GM19452 (cell line): ENCODE measurements at regions not wholly inside any gene's neighbourhood (a gene's known extent, or its start where the extent isn't known, plus 50 kb on each side); places are given as distances from the start of the nearest gene placed in this dataset.
A peak's percentile ranks its signal among the peaks of the same experiment; 100 is the strongest.

Source experiments
- ATAC-seq: cut with Tn5 transposase; IDR thresholded peaks from one replicate; pipeline ENCODE4 v1.9.1; 2021; ENCODE audit not compliant: unreplicated experiment

DNA sequence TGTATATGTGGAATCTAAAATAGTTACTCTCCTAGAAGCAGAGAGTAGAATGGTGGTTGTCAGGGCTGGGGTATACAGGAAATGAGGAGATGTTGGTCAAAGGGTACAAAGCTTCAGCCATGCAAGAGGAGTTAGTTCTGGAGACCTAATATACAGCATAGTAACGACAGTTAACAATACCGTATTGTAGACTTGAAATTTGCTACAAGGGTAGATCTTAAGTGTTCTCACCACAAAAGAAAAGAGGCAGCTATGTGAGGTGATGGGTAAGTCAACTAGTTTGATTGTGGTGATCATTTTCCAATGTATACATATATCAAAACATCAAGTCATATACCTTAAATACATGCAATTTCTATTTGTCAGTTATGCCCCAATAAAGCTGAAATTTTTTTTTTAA, 98.2 kb upstream of the CYP1B1 start:
- no peak for ATAC-seq

DNA sequence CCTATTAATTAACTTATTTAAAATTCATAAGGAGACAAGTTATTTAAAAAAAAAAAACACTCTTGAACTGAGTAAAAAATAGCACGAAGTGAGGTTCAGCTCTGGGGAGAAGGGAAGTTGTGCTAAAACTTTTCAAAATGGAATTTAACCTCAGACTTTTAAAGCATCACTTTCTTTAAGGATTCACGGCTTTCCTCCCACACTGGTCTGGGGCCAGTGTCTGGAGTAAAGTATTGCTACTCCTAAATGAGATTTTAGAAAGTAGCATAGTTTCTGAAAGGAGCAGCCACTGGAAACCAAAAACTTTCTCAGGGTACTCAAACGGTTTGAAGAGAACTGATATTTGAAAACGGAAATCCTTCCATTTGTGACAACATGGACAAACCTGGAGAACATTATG, 97.7 kb upstream of the CYP1B1 start:
- no peak for ATAC-seq

DNA sequence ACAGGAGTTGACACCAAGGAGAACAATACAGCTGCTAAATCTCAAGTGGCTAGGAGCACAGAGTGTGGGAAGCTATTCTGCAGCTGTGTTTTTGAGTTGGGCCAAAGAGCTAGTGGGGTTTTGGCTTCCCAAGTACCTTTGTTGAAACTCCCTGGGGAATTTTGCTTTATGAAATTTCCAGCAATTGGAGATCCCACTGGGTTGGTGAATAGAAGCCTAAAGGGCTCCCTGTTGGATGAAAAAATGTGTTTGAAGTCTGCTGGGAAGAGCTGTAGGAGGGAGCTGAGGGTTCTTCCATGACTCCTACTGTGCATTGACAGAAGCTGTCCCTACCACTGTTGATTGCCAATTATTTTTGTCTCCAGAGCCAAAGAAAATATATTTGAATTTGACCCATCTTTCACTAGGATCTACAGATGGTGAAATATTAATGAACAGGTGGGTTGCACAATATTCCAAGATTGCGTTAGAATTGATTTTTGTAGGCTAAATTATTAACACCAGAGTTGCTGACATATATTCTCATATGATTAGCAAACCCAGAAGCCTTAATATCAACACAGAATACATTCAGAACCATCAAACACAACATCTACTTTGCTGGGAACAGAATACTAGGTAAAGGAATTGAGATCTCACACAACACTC, 95.4 kb upstream of the CYP1B1 start:
- no peak for ATAC-seq

DNA sequence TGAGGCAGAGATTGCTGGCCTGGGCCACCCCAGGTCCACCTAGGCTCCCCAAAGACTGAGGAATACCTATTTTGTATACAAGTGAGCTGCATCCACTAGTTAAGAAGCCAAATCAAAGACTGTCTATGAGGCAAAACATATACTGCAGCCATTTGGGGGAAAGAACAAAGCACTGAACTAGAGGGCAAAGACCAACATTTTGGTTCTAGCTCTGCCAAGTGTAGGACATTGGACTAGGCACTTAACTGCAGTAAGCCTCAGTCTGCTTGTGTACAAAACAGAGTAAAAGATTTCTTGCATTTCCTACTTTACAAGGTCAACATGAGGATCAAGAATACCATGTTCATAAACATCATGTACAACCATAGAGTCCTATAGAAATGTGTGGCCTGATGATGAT, 94.8 kb upstream of the CYP1B1 start:
- no peak for ATAC-seq

DNA sequence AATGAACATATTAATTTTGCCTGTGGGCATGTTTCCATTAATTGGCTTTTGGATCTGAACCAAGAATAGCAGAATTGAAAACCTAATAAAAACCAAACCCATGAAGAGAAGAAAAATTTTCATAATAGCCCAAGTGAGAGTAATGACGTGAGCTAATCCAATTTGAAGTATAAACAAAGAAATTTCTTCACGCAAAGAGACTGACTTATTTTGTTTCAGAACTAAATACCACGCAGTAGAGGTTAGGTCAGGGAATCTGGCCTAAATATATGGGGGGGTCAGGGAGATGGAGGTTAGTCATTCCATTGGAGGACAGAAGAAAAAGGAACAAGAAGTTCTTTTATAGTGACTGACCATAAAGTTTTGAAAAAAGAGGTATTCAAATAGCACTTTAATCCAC, 94.1 kb upstream of the CYP1B1 start:
- no peak for ATAC-seq

DNA sequence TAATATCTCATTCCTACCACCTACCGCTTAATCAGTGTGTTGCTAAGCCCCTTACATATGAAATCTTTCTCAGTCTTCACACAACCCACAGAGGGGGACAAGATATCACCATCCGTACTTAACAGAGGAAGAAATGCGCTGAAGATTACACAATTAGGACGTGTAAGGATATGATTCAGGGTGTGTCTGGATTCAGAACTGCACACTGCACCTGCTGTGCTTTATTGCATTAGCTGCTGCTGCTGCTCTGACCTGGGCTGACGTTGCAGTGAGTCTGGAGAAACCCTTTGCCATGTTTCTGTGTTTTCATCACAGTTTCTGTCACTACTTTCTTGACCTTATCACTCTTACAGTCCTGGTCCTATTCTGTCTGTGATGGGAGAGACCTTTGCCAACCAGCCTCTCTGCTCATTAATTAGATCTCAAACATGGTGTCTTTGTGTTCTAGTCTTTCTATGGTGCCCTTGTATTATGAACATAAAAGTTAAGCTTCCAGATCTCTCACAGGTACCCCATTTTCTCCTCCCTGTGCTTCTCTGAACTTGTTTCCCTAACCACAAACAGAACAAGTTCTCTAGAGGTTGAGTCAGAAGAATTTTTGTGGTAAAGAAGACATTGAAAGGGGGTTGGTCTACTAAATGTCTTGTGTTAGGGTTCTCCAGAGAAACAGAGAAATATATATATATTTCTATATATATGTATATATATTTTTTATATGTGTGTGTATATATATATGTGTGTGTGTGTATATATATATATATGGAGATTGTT, 92.9 kb upstream of the CYP1B1 start:
- no peak for ATAC-seq

DNA sequence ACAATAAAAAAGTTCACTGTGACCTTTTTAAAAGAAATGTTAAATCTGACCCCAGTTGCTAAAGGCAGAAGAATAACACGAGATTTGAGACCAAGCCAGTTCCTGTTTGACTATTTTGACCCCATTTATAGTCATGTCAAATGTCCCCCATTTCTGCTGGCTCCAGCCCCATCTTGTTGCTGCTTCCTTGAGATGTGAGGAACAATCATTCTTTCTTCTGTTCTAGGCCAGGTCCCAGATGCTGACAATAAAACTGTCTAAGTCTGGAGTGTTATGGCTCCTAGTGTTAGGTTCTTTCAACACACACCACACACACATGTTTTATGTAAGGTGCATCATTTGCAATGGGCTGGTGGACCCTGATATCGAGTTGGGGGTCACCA, 92.0 kb upstream of the CYP1B1 start:
- no peak for ATAC-seq

DNA sequence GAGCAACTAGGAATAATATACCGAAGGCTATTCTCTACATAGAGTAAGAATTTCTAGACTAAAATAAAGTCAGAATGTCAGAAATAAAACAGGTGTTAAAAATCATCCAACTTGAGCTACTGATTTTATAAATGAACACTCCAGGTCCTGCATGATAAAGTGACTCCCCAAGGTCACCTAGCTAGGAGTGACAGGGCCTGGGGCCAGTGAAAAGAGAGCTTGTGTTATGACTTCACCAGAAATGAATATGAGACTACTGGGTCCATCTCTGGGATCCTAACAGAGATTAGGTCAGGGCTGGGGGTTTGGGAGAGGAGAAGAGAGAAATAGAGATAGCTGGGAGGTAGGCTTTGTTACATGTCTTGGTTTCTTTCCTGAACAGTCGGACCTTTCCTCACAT, 89.7 kb upstream of the CYP1B1 start:
- ATAC-seq: no peak

DNA sequence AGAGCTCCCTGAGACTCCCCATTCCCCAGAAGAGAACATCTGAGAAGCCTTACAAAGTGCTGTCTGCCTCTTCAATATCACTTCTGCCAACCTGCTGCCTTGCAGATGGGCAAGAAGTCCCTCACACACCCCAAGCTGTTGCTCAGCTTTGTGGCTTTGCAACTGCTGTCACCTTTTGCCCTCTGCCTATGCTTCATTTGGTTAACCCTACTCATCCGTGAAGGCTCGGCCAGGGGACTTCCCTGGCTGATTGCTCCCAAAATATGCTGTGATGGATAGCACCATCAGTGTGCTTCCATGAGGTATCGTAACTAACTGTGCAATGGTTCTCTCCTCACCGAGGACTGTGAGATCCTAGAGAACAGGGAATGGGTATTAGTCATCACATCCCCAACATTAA, 88.9 kb upstream of the CYP1B1 start:
- ATAC-seq: peak; percentile 86

DNA sequence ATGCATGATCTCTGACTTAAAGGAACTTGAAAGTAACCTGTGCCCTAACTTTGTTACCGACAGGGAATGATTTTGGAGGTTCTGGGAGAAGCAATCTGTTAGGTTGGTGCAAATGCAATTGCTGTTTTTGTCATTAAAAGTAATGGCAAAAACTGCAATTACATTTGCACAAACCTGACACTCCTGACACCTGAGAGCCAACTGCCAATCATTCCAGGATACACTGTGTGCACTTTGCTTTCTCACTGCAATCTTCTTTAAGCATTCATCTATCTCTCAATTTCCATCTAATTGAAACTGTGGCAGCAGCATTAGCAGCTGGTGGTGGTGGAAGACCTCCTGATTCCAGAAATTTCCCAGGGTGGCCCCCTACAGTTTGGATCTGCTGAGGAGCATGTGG, 87.6 kb upstream of the CYP1B1 start:
- ATAC-seq: no peak

DNA sequence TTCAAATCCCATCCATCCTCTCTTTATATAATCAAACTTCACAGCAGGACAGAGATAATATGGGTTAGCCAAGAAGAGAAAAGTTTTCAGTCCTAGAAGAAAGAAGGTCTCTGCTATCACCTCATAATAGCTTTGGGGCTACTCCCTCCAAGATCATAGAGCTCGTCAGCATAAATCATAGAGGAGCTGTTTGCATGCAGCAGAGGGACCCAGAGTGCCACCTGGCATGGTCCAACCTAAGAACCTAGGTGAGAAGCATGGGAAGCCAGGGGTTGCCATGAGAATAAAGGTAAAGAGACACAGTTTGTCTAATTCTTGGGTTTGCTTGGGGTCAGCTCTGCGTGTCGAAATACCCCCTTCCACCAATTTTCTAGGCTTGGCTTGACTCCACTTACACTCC, 87.1 kb upstream of the CYP1B1 start:
- ATAC-seq: no peak

DNA sequence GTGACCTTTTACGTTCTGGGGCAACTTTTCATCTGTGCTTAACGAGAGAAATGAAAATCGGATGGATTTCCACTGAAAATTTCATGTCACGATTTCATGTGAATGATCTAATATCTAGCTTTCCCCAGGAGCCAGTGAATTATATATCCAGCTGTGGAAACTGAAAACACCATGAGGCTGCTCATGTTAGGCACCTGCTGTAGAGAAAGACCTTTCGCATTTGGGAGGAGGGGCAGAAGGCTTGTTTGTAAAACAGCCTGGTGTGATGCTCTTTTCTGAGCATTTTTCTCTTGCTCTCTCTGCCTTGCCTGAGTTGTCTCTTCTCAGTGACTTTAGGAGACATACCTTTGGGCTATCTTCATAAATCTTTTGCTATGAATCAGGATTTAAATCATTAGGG, 84.6 kb upstream of the CYP1B1 start:
- ATAC-seq: no peak

DNA sequence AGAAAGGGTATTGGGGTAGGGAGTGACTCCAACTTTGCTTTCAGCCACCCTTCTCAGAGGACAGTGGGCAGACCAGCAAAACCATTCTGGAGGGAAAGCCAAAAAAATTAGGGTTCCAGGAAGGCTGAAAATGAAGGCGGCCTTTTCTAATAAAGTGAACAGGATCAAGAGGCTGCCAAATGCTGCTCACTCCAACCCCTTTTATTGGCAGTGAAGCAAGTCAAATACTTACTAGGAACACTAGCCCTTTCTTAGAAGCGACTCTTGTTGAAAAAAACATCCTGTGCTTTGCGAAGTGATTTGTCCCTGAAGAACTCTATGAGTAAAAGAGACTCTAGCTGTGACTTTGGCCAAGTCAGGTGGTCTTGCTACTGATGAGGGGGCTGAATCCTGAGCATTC, 83.6 kb upstream of the CYP1B1 start:
- no peak for ATAC-seq

DNA sequence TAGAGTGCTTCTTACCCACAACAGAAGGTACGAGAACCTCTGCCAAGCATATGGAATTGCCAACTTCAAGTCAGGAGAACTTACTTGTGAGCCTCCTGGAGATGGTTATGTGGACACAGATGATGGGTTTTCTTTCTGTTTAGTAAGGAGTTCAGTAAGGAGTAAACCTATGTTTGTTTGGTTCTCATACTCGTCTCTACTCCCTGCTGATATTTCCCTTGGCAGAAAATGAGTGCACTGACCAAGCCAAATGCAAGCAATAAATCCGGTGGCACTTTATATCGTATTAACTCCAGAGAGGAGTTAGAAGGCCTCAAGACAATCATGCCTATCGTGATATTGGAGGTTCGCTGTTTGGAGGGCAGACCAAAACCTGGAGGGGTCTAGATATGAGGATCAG, 83.2 kb upstream of the CYP1B1 start:
- no peak for ATAC-seq

DNA sequence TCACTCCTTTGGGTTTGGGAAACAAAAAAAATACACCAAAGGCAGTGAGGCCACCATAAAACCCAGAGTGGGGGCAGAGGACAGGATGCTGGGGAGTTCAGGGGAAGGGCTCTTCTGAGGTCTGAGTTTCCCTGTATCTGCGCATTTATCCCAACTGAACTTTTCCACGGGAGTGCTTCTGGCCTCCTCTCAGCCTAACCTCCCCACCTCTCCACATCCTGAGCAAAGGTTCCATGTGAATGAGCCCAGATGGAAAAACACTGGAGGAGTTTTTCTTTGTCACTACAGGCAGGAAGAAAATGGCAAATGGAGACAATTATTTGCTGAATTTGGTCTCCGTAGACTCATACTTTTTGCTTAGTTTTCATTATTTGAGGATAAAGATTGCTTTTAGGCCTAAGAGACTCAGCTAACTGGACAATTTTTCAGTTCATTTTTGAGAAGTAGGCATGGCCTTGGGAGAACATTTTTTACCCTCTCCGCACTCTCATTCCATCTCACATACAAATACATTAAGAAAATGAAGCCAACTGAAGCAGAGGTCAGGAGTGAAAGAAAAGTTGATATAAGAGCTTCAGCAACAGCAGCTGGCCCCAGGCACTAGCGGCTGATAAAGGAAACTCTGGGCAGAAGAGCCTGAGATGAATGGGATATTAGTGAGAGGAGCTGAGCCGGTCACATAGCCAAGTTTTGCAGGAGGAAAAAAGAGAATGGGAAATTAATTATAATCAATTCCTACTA, 82.6 kb upstream of the CYP1B1 start:
- ATAC-seq: no peak

DNA sequence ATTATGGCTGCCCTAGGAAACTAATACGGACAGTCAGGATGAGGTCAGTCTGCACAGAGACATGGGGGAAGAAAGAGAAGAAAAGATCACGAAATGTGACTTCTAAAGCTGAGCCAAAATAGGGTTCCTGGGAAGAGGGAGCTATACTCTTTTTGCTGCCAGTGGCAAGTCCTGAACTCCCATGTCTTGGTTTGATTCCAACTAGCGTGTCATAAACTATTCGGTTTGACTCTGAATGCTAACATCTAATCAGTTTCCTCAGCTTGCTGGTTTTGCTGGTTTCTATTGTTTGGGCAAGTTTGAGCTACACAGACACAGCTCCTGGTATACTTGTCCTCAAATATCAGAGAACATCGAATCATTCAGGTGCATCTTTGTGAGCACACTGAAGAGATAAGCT, 80.5 kb upstream of the CYP1B1 start:
- no peak for ATAC-seq

DNA sequence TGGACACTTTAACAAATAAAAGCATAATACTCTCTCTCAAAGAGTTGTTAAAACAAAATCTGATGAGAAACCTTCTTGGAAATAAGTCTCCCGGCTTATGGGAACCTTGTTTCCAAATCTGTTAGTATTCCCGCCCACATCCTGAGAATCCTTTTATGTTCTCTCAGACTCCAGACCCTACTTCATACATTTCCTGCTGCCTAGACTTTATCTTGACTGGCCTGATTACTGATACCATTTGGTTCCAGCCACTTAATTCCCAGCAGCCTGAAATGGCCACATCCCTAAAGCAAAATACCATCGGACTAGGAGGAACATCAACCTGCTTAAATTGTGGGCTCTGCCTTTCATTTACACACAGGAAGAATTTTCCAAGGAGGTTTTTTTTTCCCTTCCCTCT, 79.1 kb upstream of the CYP1B1 start:
- no peak for ATAC-seq

DNA sequence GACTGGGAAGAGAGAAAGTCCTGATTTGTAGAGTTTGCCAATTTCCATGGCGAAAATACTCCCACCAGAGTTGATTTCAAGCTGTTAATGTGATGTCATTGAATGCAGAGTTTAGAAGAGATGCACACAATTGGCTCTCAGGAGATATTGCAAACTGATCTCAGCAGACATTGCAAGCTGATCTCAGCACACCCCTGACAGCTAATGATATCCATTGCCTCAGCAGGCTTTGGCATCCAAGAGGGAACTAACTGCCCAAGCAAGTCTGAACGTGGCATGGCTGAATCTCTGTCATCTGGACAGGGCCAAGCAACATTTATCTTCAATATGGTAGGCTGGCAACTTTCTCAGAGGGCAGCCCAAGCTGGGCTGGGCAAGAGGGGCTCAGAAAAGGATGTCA, 78.4 kb upstream of the CYP1B1 start:
- no peak for ATAC-seq

DNA sequence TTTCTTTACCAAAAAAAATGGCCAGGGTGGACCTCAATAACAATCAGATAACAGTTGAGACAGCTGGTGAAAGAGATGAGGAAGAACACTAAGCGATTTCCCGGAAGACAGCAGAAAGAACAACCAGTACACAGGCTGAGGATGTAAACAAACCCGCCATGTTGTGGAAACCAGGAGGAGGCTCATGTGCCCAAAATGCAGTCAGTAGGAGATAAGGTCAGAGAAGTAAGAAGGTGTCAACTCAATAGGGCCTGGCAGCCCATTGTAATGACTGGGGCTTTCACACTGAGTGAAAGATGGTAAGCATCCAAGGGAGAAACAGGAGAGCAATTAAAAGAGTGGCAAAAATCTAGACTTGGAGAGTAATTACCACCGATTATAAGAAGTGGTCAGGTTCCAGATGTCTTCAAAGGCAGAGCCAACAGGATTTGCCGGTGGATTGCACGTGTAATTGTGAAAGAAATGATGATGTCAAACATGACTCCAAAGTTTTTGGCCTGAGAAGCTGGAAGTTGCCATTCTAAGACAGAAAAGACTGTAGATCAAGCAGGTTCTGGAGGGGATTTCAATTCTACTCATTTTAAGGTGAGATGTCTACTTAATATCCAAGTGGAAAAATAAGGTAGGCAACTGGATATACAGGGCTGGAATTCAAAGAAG, 77.7 kb upstream of the CYP1B1 start:
- no peak for ATAC-seq

DNA sequence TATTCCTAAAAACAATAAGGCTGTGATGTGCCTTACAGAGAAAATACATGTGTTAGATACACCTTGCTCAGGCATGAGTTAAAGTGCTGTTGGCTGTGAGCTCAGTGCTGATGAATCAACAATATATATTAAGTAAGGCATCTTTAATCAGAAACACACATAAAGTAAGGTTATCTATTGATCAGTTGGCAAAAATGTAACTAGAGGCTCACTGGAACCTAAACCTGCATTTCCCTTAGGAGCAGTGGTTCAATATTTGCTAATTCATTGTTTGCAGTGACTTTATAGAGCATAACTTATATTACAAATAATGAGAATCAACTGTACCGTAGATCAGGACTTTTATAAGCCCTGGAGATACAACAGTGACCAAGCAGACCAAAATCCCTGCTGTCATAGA, 77.0 kb upstream of the CYP1B1 start:
- ATAC-seq: no peak

DNA sequence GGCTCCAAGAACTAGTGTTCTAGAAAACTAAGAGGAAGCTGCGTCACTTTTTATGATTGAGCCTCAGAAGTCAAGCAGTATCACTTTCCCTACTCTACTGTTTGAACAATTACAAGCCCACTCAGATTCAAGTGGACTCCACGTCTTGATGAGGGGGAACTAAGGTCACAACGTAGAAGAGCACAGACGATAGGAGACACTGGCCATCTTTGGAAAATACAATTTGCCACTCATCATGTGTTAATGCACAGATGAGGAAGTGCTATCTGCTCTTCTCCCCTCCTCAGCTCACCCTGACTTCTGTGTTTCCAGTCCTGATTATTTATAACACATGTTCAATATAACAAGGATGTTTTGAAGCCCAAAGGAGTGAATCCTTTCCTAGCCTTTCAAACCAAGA, 76.1 kb upstream of the CYP1B1 start:
- no peak for ATAC-seq

DNA sequence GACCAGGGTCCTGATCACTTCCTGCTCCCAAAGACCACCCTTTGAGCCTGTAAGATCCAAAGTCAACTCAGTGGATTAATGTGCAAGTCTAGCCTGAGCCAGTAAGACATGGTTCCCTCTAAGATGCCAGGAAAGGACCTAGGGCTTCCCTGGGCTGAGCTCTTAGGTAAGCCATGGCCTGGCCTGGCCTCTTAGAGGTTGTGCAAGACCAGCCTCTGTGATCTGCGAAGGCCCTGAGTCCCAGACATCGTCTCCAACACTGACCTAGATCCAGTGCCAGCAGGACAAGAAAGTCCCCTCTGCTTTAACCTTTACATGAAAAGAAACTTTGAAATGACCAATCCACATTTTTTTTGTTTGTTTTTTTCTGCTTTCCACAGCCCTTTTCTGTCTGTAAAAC, 73.6 kb upstream of the CYP1B1 start:
- ATAC-seq: no peak
